EH (cell line): ENCODE measurements at regions not wholly inside any gene's neighbourhood (a gene's known extent, or its start where the extent isn't known, plus 50 kb on each side); places are given as distances from the start of the nearest gene placed in this dataset.
"Not testable (repeated sequence)": the region's sequence is repeated elsewhere in the genome, so short reads cannot be mapped to it uniquely, and the experiment has no call there.

ENCODE experiments used
- DNase-seq: peaks from one replicate; pipeline ENCODE4 v3.0.0-alpha.2; 2015; ENCODE audit warnings: low read depth

- DNase-seq: peak; percentile 25
These were observed 344.4 kb upstream of the SLC39A10 start for GRCh38 chr2:195312662-195313061.

GRCh38 chr2:195308163-195308562 lies 348.9 kb upstream of the SLC39A10 start:
- no peak for DNase-seq

- no peak for DNase-seq
These were observed 349.3 kb upstream of the SLC39A10 start for GRCh38 chr2:195307751-195308150.

- DNase-seq: peak; percentile 7
These were observed 352.7 kb upstream of the SLC39A10 start for GRCh38 chr2:195304310-195304709.

- DNase-seq: no peak
These were observed 356.4 kb upstream of the SLC39A10 start for GRCh38 chr2:195300631-195301030.

- DNase-seq: no peak
These were observed 357.4 kb upstream of the SLC39A10 start for GRCh38 chr2:195299600-195299999.

- no peak for DNase-seq
These were observed 360.5 kb upstream of the SLC39A10 start for GRCh38 chr2:195296490-195296889.

GRCh38 chr2:195289081-195289480 lies 367.9 kb upstream of the SLC39A10 start:
- no peak for DNase-seq

GRCh38 chr2:195279840-195280427 lies 377.1 kb upstream of the SLC39A10 start:
- no peak for DNase-seq

GRCh38 chr2:195270466-195271039 lies 386.5 kb upstream of the SLC39A10 start:
- no peak for DNase-seq

GRCh38 chr2:195269220-195269619 lies 387.8 kb upstream of the SLC39A10 start:
- DNase-seq: no peak

- DNase-seq: no peak
These were observed 399.0 kb upstream of the SLC39A10 start for GRCh38 chr2:195257979-195258378.

GRCh38 chr2:195252018-195252417 lies 405.0 kb upstream of the SLC39A10 start:
- no peak for DNase-seq

- DNase-seq: no peak
These were observed 405.8 kb upstream of the SLC39A10 start for GRCh38 chr2:195251214-195251613.

GRCh38 chr2:195238826-195239225 lies 418.2 kb upstream of the SLC39A10 start:
- no peak for DNase-seq

- DNase-seq: no peak
These were observed 418.6 kb upstream of the SLC39A10 start for GRCh38 chr2:195238379-195238778.

- DNase-seq: not testable (repeated sequence)
These were observed 428.5 kb upstream of the SLC39A10 start for GRCh38 chr2:195228547-195228946.

- DNase-seq: no peak
These were observed 443.0 kb upstream of the SLC39A10 start for GRCh38 chr2:195214072-195214471.

GRCh38 chr2:195212586-195212985 lies 444.4 kb upstream of the SLC39A10 start:
- no peak for DNase-seq

GRCh38 chr2:195202163-195202845 lies 454.7 kb upstream of the SLC39A10 start:
- DNase-seq: peak; percentile 8

GRCh38 chr2:195199864-195200263 lies 457.2 kb upstream of the SLC39A10 start:
- no peak for DNase-seq

GRCh38 chr2:195181059-195181705 lies 475.8 kb upstream of the SLC39A10 start:
- DNase-seq: no peak

GRCh38 chr2:195168369-195168768 lies 488.7 kb upstream of the SLC39A10 start:
- no peak for DNase-seq
